Skin of body (tissue), 1 donor: ENCODE measurements at regions not wholly inside any gene's neighbourhood (a gene's known extent, or its start where the extent isn't known, plus 50 kb on each side); places are given as distances from the start of the nearest gene placed in this dataset.
A peak's percentile ranks its signal among the peaks of the same experiment; 100 is the strongest.

Experiments used
- DNase-seq: peaks from one replicate; lab custom pipeline; 2025; lab: John Stamatoyannopoulos, UW

DNA sequence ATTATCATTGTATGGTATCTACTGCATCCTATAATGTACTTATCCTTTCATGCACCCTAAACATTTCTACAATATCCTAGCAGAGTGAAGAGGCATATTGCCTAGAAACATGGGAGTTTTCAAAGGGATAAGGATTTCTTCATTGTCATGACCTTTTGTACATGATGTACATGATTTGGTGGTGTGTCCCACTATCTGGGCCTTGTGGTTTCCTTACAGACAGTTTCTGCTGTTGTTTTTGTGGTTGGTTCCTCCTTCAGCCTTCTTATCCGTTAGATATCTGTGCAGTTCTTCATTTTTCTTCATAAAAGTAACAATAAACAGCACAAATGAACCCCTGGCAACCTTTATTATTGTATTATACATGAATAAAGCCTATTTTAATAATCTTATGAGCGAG is 70.4 kb upstream of the BACH1 start:
- DNase-seq = no peak

DNA sequence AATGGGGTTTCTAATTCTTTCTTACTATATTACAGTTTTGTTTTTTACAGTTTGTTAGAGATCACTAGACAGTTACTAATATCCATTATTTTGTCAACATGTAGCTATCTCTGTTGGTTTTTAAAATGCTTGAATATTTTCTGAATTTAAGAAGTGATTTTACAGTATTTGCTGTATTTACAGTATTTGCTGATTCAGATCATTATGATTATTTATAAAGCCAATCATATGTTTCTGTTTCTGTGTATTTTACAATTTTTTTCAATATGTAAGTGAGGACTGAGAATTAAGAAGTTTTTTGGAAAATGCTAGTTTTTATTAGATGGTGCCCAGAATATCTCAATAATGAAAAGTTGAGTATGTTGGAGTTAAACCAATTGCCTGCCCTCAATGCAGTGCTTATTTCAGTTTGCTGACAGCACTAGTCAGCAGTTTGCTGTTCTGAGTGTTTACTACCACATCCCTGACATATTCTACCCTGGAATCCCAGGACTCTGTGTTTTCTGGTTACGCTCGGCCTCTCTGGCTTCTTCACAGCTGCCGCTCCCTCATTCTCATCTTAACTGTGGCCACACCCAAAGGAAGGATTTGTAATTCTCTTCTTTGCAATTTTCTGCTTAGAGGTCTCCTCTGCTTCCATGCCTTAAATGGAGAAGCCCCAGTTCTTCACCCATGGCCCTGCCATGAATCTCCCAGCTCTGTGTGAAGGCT is 68.0 kb upstream of the BACH1 start:
- no peak for DNase-seq

DNA sequence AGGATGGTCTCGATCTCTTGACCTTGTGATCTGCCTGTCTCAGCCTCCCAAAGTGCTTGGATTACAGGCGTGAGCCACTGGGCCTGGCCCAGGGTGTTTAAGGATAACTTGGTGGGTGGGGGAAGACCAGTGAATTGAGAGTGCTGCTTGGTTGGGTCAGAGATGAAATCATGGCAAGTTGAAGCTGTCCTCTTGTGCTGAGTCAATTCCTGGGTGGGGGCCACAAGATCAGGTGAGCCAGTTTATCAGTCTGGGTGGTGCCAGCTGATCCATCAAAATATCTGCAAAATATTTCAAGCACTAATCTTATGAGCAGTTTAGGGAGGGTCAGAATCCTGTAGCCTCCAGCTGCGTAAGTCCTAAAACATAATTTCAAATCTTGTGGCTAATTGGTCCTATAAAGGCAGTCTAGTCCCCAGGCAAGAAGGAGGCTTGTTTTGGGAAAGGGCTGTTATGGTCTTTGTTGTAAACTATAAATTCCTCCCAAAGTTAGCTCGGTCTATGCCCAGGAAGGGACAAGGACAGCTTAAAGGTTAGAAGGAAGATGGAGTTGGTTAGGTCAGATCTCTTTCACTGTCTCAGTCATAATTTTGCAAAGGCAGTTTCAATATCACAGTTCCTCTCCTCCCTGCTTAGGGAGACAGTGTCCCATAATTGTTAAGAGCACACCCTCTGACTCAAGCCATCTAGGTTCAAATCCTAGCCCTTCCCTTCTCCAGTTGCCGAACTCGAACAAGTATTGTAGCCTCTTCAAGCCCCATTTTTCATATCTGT is 66.8 kb upstream of the BACH1 start:
- no peak for DNase-seq

DNA sequence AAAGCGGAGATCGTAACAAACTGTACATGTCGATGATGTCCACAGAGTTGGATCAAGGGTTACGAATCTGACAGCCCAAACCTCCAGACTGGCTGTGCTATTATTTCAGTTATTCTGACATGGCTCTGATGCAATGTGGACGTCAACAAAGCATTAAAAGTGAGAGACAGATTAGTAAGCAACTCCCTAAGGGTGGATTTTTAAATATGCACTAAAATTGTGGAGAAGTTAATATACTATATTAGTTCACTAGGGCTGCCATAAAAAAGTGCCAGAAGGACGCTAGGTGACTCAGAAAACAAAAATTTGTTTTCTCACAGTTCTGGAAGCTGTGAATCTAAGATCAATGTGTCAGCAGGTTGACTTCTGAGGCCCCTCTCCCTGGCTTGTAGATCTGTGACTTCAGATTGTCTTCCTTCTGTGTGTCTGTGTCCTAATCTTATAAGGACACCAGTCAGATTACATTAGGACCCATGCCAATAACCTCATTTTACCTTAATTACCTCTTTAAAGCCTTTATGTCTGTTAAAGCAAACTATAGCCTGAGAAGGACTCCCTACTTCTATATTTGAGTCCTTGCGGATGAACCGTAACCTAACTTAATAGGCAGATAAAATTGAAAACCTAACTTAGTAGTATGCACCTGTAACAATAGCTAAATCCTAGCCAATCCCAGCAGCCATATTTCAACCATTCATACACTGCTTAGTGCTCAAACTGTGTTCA is 66.0 kb upstream of the BACH1 start:
- DNase-seq = no peak

DNA sequence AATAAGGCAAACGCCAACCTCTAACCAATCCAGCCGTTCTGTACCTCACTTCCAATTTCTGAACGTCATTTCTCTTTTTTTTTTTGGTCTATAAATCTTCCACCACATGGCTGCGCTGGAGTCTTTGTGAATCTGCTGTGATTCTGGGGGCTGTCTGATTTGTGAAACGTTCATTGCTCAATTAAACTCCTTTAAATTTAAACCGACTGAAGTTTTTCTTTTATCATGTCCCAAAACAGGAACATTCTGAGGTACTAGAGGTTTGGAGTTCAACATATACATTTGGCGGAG is 65.5 kb upstream of the BACH1 start:
- DNase-seq = no peak

DNA sequence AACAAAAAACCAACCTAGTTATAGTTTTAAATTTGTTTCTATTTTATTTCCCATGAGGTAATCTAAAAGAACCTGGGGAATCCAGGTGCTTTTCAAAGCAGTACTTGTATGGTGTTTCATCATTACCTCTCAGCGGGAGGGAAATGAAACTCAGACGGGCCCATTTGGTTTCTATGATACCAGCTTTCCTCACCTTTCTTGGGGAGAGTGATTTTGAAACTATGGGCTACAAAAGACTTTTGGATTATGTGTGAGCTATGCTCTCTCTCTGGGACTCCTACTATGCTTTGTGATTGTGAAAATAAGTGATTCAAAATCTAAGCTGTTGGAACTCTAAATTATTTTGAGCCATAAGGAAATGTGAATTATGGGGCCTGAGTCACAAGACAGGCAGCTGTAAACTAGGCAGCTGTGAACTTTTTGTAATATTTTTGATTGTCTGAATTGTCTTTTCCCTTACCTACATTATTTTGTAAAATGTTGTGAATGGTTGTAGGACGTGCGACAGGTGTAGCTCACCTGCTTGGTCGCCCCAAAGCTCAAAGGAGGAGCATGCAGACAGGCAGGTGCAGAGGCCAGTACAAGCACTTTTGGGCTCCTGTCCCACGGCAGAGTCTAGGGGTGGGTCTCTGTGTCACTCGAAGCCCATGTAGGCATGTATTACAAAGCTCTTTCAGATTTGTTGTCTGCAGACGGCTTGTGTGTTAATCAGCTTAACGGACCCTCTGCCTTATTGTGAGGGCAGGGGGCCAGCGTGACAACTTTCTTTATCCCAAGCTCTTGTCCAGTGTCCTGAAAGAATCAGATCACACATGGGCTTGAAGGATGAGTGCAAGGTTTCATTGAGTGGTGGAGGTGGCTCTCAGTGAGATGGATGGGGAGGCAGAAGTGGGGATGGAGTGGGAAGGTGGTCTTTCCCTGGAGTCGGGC is 64.8 kb upstream of the BACH1 start:
- DNase-seq = no peak

DNA sequence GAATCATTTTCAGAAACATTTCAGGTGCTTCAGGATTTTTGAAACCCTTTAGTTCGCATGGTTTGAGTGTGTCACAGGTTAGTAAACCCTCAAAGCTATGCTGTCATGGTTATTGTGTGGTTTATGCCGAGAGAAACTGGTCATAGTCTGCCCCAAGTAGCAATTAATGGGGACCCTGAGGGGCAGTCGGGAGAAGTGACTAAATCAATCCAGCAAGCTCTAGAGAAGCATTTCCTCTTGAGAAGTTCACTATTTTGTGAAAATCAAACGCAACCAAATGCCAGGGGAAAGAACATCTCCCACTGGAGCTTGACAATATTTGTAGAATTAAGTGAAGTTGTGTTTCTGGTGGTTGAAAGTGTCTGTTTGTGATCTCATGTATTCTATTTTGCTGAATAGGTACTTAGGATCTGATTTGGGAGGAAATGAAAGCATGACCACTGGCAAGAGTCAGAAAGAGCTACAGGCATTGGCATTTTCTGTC is 63.0 kb upstream of the BACH1 start:
- no peak for DNase-seq

DNA sequence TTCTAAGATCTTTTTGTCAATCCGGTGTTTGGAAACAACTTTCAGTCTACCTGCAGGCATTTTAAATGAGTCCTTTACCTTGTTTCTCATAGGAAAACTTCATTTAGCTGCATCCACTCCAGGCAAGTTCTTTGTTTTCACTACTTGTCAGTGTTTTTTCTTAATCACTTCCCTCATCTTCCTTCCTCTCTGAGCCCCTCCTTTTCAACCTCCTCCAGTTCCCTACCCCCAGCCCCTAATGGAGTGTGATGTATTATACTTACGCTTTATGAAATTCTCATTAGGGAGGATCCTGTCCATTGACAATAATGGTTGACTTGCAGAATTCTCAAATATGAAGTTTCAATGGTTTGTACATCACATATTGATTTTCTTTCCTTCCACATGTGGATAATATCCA is 62.5 kb upstream of the BACH1 start:
- no peak for DNase-seq

DNA sequence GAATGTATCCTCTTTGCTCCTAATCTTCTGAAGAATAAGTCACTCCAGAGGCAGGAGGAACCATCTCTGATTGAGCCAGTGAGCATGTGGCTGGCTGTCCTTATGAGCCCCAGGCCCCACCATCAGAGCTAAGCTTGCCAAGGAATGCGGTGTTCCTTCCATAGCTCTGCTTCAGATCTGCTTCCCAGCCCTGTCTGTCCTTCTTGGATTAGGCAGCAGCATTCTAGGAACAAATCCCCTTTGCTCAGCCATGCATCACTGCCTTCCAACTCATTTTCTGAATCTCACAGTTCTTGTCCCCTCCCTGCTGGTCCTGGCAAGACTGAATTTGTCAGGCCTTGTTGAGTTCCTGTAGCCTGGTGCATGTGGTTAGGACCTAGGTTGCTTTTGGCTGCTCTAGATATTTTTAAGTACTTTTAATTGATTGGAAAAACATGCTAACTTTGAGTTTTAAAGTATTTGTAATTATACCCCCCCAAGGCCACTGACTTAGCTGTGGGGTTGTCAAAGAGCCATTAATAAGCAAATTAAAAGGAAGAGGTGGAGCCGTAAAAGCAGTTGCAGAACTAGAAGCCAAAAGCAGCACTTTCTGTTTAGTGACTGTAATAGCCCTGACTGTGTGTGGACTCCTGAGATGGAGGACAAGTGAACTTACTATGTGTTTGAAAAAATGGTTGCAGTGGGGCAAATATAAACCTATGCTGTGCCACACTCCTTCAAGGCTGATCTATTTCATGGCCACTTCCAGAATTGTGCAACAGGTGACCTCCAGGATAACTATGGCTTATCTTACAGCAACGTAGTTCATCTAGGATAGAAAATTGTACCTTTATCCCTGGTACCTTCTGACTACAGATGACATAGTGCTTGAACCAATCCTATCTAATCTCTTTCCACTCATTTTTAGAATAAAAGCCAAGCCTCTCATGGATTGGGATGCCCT is 61.3 kb upstream of the BACH1 start:
- peak; percentile 97 for DNase-seq

DNA sequence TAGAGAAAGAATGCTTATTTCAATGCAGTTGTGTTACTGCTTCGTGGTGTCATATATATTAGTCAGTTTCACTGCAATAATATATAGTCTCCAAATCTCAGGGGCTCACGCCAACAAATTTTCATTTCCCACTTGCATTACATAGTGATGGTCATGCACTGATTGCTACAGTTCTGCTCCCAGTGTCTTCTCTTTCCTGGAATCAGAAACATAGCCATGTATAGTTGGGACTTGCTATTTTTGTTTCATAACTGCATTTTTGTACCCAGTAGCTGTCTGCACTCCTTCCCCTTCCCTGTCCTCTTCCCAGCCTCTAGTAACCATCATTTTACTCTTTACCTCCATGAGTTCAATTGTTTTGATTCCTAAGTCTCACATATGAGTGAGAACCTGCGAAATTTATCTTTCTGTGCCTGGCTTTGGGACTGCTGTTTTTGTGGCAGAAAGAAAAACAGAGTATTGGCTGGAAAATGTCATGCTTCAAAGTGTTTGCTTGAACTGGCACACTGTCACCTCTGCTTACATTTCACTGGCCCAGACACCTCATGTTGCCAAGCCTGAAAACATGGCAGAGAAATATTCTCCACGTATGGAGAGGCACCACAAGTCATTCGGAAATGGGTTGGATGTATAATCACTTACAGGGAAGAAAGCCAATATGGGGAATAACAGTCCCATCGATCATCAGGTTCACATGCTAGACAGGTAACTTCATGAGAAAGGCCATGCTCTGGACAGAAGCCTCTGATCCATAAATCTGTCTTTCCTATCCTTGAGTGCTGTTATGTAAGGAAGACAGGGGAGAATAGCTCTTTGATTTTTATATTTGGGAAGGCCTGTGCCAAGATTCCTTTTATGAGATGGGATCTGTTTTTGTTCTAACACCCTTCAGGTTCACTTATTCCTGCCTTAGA is 60.4 kb upstream of the BACH1 start:
- no peak for DNase-seq

DNA sequence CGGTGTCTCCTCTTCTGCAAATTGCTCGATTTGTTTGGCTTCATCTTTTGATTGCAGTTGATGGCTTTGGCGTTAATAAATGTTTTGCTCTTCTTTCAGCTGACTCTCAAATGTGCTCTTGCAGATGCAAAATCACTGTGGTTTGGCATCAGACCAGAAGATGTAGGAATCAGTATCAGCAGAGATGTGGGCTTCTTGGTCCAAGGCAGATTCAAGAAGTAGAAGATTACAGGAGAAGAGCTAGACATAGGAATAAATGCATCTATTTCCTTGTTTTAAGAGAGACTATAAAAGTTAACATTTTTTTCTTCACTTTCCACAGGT is 59.8 kb upstream of the BACH1 start:
- no peak for DNase-seq

DNA sequence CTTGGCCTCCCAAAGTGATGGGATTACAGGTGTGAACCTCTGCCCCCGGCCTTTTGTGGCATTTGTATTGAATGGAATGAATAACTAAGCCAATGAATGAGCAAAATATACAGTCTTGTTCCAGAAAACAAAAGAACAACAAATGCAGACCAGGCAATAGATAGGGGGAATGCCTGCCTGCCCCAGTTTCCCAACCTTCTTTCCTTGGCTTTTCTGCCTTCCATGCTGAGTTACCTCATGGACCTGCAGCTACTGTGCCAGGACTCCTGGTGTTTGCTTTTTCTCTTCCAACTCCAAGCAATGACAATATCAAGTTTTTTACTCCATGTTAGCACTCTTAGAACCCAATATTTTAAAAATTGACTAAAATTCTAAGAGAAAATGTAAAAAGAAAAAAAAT is 58.6 kb upstream of the BACH1 start:
- DNase-seq = no peak

DNA sequence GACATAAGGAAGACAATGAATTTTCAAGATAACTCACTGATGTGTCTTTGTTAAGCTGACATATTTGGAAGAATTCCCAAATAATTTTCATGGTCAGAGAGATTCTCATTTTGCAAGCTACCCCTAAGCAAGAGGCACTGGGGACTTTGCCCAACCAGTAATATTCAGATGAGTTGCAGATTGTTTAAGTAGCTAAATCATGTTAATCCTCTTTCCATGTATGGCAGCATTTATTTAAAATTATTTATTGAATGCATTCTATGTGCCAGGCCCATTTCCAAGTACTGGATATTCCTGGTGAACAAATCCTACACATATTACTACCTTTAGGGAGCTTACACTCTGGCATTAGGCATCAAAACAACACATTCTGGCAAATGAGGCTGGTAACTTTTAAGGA is 56.5 kb upstream of the BACH1 start:
- no peak for DNase-seq

DNA sequence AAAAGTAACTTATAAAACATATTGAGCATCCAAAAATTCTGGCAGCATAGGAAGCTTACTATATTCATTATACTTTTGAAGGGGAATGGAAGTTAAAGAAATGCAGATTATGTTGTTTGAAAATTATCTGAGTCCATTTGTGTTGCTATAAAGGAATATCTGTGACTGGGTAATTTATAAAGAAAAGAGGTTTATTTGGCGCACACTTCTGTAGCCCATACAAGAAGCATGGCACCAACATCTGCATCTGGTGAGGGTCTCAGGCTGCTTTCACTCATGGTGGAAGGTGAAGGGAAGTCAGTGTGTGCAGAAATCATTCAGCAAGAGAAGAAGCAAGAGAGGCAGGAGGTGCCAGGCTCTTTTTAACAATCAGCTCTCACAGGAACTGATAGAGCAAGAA is 55.5 kb upstream of the BACH1 start:
- no peak for DNase-seq

DNA sequence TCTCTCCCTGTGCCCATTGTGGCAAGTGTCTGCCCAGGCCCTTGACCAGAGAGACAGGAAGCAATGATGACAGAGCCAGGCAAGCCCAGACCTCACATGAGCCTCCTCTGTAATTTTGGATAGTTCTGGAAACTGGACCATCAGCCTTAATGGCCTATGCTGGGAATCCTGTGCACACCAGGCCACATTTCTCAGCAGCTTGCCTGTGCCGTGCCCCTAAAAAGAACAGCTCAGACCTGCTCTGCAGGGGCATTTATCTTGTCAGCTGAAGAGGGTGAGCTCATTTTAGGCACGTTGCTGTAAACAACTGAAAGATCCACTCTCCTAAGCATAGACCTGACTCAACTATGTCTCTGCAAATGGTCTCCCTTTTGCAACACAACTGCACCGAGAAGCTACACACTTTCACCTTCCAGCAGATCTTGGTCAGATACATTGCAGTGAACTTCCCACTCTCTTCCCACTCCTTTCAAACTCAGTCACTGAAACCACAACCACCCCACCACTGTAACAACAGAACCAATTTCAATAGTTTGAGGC is 53.5 kb upstream of the BACH1 start:
- DNase-seq = no peak

DNA sequence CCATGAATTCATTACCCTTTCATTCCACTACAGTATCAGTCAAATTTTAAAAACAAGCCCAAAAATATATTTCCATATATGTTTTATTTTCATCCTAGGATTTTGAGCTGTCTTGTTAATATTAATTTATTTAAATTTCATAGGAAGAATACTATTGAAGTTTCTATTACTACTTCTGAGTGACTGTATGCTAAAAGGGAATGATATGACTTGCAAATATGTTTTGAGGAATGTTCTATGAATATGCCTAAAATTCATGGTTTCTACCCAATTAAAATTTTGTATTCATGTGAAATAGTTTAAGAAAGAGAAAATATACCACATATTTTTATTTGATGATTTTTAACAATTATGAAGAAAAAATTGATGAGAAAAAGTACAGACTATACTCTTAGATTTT is 52.9 kb upstream of the BACH1 start:
- no peak for DNase-seq

DNA sequence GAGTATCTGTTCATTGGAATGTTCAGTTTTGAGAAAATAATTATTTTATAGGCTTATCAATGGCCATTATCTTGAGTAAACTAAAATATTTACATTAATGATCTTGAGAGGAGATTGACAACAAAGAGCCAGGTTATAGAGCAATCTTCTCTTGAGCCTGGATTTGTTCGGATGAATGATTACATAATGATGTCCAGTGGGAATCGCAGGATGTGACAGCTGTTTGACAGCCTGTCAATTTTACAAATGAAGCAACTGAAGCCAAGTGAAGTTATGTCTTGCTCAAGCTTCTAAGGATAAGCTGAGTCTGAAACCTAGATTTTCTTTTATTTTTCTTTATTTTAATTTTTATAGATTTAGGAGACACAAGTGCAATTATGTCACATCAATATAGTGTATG is 52.1 kb upstream of the BACH1 start:
- DNase-seq = no peak

DNA sequence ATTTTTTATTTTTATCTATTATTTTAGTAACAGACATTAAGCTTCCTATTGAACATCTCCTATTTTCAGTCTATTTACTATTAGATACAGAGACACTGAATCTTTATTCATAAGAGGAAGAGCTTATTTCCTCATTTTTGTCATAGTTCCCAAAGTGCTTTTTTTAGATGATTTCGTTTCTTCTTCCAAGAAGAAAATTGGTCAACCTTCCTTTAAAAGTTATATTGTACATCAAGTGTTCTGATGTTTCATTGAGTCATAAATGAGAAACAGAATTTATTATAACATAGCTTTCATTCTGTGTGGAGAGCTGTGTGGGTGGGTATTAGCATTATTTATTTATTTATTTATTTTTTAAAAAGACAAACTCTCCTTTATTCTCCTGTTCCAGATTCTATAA is 50.6 kb upstream of the BACH1 start:
- no peak for DNase-seq
